ENCODE measurements at regions not wholly inside any gene's neighbourhood (a gene's known extent, or its start where the extent isn't known, plus 50 kb on each side); places are given as distances from the start of the nearest gene placed in this dataset.

GRCh38 chr2:144042751-144043150 is 477.2 kb downstream of the ZEB2 start:
- no peak for TF ChIP-seq CTCF (IDR thresholded peaks at IDR 0.05)
- TF ChIP-seq EZH2 (IDR thresholded peaks at IDR 0.05; ENCODE audit: borderline replicate concordance, insufficient read depth, low read depth, low read length, poor library complexity, severe bottlenecking): no peak
